GM19467 (cell line): ENCODE measurements at regions not wholly inside any gene's neighbourhood (a gene's known extent, or its start where the extent isn't known, plus 50 kb on each side); places are given as distances from the start of the nearest gene placed in this dataset.

Source experiments
- ATAC-seq: cut with Tn5 transposase; IDR thresholded peaks from one replicate; pipeline ENCODE4 v1.9.1; 2021; ENCODE audit warnings: mild to moderate bottlenecking, moderate library complexity; ENCODE audit not compliant: unreplicated experiment

DNA sequence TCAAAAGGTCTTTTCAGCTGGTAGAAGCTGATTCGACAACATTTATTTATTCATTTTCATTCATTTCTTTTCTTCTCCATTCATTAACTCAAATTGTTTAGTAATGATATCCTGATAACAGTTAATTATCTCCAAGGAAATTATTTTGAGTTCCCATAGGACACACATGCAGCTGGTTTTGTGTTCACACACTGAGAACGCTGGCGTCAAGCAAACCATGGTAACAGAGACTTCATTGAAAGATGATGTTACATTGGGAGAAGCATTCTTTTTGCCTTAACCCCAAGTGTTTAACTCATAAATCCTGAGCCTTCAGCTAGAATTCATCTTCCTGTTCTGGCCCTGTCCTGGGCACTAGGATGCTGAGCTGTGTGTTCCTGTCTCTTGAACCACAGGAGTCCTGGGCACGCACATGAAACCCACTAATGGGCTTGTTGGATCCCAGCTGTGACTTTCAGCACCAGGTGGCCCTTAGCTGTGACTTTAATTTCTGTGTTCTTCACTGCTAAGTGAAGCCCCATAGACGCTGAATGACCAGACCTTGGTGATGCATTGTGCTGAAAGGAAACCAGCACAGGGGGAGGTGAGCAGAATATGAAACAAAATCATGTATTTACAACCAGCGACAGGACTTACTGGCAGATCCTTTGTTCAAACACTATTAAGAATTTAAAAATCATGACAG, 121.5 kb upstream of the PRSS58 start:
- ATAC-seq: no peak

DNA sequence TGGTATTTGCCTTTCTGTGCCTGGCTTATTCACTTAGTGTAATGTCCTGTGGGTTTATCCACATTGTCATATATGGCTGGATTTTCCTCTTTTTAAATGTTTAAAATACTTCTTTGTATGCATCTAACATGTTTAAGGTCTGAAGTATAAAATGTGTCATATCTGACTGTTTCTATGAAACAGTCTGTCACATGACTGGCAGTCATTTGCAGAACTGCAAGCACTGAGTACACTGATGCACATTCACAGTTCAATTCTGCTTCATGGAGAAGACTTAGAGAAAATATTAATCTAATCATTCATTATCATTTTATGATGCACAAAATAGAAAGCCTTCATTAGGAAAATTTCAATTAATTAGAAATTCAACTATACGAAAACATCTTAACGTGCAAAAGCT, 119.7 kb upstream of the PRSS58 start:
- no peak for ATAC-seq

DNA sequence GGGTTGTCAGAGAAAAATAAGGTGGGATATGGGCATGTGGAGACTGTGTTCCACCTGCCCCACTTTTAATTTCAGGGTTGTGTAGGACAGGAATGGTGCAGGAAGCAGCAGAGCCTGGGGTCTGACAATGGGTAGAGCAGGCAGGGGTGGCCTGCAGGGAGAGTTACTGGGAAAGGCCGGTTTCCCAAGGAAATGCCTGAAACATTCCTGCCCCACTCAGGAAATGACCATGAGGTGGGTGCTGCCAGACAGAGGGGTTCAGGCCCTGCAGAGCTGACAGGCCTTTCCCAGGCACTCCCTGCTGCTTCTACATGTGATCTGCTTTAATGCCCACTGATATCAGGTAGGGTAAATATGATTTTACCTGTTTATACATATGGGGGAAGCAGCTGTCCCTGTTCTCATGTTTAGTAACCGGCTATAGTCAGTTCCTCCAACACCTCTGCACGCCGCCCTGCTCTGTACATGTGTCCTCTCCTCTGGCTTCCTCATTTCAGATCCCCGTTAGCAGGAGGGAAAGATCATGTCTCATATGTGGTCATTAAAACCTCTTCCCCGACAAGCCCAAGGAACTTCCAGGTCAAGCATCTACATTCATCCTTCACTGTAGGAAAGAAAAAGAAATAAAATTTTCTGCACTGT, 118.6 kb upstream of the PRSS58 start:
- no peak for ATAC-seq

DNA sequence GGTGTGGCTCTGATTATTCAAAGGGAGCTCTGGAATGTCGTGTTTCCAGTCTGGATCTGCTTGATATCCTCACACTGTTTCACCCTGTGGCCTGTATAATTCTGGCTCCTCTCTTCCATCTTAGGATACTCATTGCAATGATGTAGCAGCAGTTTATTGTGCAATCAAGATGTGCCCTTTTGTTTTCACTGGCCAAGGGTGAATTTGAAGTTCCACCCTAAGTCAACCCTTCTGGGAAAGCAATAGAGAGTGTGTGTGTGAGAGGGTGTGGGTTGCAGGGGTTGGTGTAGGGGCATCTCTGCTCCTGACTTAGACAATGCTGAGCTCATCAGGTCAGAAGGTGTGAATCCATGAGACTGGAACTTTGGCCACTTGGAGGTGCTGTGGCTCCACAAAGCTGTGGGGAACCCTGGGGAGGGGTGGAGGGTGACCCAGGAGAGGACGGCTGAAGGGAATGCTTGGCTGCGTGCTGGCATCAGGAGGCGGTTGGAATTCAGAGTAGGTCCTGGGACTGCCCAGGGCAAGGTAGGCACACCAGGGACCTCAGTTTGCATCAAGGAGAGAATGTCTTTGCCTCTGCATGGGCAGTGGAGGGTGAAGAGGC, 118.0 kb upstream of the PRSS58 start:
- no peak for ATAC-seq

DNA sequence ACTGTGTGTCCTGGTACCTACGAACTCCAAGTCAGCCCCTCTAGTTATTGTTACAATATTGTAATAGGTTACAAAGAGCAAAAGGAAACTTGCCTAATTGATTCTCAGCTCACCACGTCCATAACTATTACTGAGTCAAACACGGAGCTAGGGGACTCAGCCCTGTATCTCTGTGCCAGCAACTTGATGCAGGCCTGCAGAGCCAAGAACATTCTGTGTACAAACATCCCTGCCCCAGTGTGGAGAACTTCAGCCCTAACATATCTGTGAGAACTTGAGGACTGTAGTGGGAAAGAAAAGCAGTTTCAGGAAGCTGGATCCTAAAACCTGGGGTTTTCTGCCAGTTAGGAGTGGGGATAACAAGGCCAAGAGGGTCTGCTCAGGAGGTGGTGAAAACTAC, 114.9 kb upstream of the PRSS58 start:
- ATAC-seq: no peak

DNA sequence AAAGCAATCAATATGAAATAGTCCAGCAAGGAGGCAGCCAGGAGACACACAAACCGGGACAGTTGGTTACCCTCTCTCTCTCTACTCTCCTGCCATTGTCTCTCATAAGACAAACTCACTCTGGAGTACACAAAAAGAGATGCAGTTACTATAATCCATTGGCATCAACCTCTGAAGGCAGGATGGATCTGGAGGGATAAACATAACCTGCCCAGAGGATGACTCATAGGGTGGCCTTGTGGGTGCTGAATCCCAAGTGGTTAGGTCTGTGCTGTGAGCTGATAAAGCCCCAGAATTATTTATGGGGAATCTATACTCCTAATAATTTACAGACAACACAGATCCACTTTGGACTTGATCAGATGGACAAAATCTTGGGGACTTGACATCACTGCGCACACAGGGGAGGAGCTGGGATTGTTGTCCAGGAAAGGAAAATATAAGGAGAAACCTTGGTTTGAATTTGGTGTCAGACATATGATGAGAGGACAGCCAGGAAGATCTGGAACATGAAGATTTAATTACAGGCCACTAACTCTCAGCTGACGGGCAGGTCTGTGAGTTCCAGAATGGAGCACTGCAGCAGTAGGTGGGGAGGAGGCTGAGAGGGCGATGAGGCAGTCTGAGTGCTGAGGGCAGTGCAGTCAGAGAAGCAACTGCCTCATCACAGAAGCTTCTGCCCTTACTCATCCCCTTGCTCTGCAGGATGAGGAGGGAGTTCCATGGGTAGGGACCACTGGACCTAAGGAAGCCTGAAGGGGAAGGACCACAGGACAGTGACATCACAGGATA, 113.9 kb upstream of the PRSS58 start:
- no peak for ATAC-seq

DNA sequence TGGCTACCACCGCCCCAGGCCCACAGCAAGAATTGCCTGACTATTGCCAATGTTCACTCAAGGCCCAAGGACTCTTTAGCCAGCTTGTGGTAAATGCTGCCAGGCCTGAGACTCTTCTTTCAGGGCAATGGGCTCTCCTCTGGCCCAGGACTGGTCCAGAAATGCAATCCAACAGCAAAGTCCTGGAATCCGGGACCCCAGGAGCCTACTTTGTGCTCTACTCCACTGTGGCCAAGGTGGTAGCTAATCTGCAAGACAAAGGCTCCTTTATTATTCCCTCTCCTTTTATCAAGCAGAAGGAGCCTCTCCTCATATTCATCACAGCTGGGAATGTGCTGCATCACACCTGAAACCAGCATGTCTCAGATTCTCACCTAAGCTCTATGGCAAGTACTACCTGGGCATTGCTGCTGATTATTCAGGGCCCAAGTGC, 107.6 kb upstream of the PRSS58 start:
- ATAC-seq: no peak

DNA sequence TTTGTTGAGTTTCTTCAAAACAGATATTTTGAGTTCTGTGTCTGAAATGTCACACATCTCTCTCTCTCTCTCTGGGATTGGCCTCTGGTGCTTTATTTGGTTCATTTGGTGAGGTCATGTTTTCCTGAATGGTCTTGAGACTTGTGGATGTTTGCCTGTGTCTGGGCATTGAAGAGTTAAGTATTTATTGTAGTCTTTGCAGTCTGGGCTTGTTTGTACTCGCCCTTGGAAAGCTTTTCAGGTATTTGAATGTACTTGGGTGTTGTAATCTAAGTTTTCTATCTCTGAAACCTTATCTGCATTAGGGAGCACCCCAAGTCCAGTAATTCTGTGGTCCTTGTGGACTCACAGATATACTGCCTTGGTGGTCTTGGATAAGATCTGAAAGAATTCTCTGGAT, 106.7 kb upstream of the PRSS58 start:
- ATAC-seq: no peak

DNA sequence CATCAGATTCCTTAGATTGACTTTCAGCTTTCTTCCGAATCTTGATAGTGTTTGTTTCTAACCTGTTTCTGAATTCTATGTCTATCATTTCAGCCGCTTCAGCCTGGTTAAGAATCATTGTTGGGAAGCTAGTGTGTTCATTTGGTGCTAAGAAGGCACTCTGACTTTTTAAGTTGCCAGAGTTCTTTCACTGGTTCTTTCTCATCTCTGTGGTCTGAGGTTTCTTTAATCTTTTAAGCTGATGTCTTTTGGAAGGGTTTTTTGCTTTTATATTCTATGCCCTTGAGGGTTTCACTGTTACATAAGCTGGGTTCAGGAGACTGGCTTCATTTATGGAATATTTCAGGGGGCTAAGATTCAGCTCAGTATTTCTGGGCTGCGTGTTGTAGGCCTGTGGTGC, 104.5 kb upstream of the PRSS58 start:
- ATAC-seq: no peak

DNA sequence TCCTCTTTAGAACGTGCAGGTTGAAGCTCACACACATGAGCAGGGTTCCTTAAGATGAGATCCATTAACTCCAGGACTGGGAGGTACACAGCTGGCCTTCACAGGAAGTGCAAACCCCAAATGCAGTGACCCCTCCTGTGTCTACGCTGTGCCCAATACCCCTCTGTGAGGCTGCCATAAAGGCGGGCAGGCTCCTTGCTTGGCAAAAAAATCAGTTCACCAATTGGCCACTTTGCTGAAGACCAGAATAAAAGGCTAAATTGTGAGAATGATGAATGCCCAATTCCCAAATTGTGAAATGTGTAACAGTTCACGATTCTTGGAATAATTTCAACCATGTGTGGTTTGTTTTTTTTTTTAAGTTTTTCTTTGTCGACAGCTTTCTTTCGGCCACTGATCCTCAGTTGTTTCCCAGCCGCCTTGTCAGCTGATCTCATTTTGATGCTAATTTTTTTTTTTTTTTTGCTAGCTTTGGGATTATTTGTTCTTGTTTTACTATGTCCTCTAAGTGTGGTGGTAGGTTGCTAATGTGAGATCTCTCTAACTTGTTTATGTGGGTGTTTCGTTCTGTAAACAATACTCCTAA, 101.9 kb upstream of the PRSS58 start:
- no peak for ATAC-seq

DNA sequence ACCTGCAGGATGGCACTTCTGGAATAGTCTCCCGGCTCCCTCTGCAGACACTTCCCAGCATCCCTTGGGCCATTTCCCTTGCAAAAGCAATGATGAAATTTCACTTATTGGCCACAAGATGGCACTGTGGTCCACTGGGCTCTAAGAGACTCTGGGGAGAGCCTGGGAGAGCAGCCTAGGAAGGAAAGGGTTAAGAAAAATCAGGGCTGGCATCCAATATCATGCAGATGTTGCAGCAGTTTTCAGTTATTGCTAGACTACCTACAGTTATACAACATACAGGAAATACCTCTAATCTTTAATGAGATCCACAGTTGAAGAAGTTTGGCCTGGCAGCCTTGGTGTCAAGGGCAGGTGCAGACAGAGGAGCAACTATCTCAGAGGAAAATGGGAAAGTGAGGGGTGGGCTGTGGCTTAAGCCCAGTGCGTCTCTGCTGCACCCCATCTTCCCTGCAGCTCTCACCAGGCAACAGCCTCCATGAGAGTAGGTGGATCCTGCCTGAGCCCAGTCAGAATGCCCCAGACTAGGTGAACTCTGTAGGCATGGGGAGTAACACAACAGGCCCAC, 100.2 kb upstream of the PRSS58 start:
- peak; percentile 92 for ATAC-seq

DNA sequence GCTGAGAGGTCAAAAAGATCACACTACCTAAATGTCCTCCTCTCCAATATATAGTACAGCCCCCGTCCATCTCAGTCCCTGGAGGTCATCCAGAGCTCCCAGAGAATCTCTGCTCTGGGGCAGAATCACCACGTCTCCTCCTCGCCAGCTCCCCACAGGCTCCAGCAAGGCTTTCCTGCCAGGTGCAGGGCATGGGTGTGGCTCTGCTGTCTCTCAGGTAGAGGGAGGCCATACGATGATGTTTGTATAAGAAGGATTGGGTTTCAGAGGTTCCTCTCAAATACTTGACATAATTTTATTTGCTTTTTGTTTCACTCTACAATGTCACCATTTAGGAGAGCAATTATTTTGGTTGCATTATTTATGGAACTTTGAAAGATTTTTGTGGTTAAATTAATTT, 98.3 kb upstream of the PRSS58 start:
- ATAC-seq: no peak

DNA sequence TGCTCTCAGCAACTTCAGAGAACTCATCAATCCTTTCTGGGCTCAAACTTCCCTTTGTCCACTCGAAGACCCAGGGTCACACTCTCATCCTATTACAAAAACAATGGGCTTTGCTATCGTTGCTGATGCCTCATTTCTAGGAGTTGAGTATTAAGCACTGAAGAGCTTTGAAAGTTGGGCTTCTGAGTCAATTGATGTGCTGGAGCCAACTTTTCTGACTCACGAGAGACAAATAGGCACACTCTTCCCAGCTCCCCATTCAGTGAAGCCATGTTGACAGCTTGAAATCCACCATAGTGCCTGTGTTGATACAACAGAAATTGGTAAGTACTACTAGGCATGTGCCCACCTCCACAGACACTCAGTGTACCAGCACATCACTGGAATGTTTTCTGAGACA, 97.5 kb upstream of the PRSS58 start:
- no peak for ATAC-seq

DNA sequence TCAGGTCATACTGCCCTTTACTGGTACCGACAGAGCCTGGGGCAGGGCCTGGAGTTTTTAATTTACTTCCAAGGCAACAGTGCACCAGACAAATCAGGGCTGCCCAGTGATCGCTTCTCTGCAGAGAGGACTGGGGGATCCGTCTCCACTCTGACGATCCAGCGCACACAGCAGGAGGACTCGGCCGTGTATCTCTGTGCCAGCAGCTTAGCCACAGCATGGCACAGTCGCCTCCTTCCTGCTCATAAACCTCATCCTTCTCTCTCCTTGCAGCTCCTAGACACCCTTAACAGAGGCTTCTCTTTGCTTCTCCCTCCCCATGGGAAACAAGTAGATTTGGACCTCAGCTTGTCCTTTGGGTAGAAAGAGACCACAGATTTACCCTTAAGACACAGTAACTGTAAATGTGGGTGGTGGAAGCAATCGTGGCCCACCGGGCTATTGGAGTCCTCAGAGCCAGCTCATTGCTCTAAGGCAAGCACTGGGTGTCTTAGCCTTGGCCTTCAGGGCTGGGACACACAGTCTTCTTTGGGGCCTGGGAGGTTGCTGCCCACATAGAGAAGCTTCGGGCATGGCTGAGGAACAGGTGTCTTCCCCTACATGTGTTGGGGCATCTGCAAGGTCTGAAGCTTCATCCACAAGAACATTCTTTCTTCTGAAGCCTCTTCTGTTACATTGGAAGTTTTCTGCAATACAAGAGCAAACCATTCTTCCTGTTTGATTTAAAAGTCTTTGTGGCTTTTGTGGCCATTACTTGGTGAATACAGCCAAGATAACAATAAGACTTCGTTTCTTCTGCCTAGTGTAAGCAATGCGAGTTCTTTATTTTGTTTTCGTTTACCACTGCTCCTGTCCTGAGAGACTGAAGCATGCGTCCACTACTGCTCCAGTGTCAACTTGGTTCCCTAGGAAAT, 95.5 kb upstream of the PRSS58 start:
- no peak for ATAC-seq

DNA sequence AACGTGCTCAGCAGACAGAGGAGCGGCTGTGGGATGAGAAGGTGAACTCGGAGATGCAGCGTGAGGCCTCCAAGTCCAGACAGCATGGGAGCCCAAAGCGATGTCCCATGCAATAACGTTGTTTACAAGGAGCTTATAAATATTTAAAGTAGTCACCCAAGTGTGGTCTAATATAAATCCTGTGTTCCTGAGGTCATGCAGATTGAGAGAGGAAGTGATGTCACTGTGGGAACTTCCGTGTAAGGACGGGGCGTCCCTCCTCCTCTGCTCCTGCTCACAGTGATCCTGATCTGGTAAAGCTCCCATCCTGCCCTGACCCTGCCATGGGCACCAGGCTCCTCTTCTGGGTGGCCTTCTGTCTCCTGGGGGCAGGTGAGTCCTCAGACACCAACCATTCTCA, 94.7 kb upstream of the PRSS58 start:
- ATAC-seq: no peak

DNA sequence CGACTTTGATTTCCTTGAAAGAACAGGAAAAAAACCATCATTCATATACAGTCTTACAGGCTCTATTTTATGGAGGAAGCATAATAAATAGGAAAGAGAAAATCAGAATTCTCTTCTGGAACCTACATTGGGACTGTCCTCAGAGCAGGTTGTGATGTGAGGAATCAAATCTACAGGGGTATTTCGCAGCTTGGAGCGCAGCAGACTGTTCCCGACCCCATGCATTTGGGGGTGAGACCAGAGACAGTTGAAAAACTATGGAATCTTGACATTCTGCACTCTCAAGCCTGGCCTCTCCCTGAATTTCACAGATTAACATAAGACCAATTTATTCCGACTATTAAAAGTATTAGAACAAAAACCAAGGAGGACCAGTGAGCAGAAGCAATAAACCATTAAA, 93.3 kb upstream of the PRSS58 start:
- ATAC-seq: no peak

DNA sequence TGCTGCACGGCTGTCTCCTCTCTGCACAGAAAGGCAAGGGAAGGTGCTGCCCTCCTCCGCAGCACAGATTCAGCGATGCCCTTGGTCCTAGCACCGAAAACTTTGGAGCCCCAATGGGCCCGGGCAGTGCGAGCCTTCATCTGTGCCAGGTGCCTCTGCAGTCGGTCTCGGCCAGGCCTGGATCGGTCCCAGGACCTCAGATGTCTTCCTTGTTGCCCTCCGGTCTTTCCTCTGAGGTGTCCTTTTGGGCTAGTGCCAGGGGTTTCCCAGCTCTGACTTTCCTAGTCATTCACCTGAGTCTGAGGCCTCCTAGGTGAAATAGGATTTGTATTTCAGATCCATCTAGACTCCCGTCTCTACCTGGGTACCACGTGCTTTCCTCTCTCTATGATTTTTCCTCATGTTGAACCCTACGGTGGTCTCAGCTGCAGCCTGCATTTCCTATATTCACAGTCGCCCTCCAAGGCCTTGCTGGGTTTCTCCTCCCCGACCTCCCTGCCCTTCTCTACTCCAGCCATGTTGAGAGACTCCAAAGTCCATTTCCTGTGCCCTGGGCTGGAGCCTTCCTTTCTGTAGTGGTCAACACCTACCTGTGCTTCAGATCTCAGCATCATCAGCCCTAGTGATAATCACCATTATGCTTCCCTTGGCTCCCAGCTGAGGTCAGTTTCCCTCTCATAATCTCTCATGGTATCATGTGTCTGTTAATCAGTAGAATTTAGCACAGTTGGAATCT, 92.0 kb upstream of the PRSS58 start:
- ATAC-seq: no peak

DNA sequence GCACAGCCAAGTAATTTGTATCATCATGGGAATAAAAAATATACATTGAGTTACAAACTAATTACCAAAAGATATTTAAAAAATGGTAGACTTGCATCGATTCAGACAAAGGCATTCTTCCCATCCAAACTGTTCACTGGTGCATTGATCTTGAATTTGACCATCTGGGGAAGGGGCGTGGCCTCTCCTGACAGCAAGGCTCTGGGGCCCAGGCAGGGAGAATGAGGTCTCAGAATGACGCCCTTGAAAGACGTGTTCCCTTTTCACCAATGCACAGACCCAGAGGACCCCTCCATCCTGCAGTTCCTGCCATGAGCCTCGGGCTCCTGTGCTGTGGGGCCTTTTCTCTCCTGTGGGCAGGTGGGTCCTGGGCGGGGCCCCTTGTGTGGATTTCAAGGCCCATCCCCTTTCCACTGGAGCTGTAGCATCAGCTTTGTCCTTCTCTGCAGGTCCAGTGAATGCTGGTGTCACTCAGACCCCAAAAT, 91.1 kb upstream of the PRSS58 start:
- no peak for ATAC-seq

DNA sequence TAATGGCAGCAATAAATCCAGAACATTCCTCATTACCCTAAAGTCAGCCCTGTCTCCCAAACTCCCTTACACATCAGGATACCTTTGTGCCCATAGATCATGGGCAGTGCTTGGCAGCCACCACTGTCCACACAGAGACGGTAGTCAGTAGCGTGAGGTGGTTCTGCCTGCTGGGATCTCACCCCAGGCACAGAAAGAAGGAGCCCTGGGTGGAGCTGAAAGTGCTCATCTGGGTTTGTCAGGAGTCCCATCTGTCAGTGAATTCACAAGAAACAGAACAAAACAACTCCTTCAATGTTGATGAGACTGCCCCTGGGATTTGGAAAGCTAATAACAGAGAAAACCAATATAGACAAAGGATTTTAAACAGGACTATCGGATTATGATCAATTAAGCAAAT, 90.2 kb upstream of the PRSS58 start:
- no peak for ATAC-seq
